ENCODE measurements at regions not wholly inside any gene's neighbourhood (a gene's known extent, or its start where the extent isn't known, plus 50 kb on each side); places are given as distances from the start of the nearest gene placed in this dataset.
"Not testable (repeated sequence)": the region's sequence is repeated elsewhere in the genome, so short reads cannot be mapped to it uniquely, and the experiment has no call there.

DNA sequence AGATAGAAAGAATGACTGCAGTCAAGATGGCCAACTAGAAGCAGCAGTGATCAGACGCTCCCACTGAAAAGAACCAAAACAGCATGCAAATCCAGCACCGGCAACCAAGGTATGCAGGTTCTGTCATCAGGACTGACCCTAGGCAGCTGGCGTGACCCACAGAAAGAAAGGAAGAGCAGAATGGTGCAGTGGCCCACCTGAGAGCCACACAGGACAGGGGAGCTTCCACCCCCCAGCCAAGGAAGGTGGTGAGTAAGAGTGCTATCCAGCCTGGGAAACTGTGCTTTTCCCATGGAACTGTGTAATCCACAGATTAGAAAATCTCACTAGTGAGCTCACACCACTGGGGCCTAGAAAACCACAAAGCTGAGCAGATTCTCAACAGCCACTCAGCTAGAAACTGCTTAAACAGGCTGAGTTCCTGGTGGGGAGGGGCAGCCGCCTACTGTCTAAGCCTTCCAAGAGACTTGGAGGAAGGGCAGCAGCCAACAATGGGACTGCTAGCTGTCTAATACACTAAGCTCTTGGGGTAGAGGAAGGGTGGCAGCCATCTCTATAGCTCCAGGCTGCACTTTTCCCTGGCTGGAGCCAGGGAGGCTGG, 127.9 kb downstream of the EVA1A start:
- no peak for DNase-seq

DNA sequence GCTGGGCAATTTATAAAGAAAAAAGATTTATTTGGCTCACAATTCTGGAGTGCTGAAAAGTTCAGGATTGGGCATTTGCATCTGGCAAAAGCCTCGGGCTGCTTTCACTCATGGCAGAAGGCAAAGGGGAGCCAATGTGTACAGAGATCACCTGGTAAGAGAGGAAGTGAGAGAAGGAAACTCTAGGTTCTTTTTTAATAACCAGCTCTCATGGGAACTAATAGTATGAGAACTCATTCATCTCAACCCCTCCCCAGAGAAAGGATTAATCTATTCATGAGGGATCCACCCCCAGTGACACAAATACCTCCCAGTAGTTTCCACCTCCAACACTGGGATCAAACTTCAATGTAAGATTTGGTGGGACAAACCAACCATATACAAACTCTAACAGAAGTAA, 129.0 kb downstream of the EVA1A start:
- DNase-seq: no peak

GRCh38 chr2:75431276-75431675, 129.5 kb downstream of the EVA1A start:
- DNase-seq: no peak

- not testable (repeated sequence) for DNase-seq
Measured at GRCh38 chr2:75430449-75430848, 130.3 kb downstream of the EVA1A start.

DNA sequence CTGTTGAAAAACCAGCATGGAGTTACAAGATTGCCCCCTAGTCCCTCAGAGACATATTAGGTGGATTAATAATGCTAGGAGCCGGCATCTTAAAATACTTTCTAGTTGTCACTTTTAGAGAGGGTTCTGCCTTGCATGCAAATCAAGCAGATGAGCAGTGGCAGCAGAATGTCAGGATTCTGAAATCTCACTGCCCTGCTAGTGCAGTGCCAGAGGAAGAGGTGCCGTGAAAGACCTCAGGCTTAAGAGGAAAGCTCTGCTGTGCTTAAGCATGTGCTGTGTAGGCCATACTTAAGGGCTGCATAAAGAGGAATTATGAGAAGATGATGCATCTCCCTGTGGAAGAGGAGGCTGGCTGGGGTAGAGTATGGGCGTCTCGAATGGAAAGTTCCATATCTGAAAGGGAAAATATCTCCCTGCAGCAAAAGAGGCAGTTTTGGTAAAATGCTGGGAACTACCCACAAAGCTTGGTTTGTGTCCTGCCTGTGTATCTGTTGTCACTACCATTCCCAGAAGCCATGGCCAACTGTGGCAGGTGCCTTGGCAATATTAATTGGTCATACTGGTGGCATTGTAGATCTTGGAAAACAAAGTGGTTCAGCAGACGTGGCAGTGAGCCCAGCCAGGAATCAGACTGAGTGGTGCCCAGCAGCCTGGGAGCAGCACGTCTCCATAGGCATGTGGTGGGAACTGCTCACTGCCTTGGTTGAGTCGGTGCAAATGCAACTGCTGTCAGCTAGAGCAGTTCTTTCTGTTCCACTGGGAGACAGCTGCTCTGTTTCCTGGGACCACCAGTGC, 131.9 kb downstream of the EVA1A start:
- DNase-seq: no peak

DNA sequence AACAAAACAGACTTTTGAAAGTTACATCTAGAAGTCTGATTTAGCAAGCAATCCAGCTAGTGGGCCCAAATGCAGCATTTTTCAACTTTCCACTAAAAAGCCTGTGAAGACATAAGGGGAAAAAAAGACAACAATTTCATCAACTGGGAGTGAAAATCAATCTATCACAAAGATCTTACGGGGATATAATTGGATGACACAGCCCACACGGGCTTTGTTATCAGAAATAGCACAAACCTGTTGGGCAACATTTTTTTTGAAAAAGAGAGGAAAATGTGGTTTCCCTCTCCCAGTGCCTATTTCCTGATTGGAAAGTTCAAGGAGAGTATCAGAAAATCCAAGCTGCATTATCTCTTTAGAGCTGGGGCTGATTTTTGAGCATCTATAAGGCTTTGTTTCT, 132.7 kb downstream of the EVA1A start:
- no peak for DNase-seq

DNA sequence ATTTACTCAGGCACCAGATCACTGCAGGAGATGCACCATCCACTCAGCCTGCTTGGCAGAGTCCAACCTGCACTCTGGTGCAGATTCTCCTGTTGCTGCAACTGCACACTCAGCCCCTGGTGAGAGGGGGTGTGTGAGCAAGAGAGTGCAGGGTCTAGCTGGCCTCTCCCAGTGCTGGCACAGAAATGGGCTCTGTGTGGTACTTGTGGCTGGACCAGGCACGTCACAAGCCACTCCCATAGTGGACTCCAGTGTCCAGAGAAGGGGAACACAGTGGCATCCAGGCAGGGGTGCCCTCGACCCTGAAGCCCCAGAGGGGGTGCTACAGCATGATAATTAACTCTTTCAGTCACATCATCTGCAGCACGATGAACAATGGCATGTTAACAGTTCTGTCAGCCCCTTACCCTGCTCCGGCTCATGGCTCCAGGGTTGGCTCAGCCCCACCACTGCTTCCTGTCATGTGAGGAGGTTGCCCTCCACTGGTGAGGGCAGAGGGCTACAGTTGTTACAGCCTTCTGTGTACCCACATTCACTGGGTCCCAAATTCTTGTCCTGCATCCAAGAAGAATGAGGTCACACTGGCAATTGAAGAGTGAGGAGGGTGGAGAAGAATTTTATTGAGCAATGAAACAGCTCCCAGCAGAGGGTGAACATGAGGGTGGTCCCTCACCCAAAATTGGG, 135.7 kb downstream of the EVA1A start:
- no peak for DNase-seq

DNA sequence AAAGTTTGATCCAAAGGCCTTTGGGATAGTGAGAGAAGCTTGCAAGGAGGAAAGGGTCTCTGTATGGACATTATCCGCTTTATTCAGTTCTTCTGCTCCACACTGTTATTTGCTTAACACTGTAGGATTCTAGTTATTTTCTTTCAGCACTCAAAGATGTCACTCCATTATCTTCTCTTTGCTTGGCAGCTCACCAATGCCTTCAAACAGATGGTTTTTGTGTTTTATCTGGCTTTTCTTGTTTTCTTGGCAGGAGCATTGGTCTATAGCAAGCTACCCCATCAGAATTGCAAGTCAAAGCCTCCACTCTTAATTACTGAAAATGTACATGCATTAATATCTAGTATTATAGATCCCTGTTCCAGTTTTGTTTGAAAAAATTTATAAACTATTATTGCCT, 138.8 kb downstream of the EVA1A start:
- no peak for DNase-seq

GRCh38 chr2:75416420-75417342, 144.1 kb downstream of the EVA1A start:
- DNase-seq: no peak

- DNase-seq: no peak
Measured at GRCh38 chr2:75415731-75416130, 145.0 kb downstream of the EVA1A start.

DNA sequence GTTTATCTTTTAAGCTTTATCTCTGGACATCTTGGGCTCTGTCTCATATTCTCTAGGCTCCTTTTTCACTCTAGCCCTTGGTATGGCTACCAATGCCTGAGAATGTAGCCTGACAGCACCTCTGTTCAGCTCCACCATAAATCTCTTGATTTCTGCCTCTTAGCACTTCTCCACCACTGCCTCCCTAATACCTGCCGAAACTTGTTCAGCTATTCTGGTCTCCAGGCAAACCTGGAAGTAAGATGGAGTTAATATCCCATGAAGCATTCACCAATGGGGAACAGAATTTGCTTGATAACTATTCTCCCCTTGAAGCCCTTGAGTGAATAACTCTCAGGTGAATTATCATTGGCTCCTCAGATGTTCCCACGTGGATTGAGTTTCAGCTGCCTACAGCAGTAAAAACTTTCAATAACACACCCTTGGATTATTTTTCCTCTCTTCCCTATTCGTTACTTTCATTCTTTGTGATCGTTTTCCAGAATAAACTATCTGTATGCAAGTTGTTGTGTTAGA, 145.6 kb downstream of the EVA1A start:
- DNase-seq: no peak

DNA sequence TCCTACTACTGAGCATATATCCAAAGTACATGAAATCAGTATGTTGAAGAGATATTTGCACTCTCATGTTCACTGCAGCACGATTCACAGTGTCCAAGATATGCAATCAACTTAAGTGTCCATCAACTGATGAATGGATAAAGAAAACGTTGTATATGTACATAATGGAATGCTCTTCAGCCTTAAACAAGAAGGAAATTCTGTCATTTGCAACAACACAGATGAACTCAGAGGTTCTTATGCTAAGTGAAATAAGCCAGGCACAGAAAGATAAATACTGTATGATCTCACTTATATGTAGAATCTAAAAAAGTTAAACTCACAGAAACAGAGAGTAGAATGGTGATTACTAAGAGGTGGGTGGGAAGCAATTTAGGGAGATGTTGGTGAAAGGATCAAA, 149.2 kb downstream of the EVA1A start:
- DNase-seq: no peak

DNA sequence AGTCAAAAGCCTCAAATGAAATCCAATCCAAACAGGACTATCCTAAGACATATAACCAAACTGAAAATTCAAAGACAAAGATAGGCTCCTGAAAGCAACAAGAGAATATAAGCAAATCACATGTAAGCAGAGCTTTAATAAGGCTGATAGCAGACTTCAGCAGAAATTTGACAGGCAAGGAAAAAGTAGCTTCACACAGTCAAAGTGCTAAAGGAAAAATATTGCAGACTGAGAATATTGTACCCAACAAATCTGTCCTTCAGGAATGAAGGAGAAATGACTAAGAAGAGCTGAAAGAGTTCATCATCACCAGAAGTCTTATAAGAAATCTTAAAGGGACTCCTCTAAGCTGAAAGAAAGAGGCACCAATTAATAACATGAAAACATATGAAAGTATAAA, 150.0 kb downstream of the EVA1A start:
- DNase-seq: no peak

- no peak for DNase-seq
Measured at GRCh38 chr2:75408771-75409170, 152.0 kb downstream of the EVA1A start.

DNA sequence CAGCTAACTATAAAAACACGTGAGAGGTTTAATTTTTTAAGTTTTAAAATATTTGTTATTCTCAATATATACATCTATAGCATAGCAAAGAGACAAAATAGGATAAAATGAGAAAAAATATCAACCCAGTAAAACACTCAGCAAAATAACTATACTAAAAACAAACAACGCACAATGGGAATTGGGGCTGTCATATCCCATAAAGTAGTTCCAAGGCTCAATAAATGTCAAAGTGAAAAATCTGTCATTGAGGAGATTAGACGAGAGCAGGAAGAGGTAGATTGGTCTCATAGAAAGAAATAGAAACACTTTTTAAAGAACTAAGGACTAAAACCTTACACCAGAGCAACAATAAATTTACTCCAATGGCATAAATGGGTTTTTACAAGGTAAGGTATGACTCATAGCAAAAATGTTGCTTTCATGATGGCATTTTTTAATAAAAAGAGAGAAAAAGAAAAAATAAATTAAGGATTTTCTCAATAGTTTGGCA, 153.7 kb downstream of the EVA1A start:
- DNase-seq: no peak

DNA sequence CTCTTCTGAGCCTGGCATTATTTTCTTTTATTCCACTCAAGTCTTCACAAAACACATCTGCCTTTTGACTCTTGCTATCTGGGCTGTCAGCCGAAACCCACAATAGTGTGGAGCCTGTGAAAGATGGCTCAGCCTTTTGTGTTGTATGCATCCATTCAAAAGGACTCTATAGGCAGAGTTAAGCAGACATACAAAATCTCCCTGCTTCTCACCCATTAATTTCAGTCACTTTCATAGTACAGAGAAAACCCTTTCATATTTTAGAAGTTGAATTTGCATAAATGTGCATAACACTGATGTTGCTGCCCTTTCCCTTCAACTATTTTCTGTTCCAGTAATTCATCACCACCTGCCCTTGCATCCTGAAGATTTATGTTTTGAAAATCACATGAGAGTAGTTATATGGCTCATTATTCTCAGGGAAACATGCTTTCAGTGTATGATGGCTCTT, 154.6 kb downstream of the EVA1A start:
- no peak for DNase-seq

DNA sequence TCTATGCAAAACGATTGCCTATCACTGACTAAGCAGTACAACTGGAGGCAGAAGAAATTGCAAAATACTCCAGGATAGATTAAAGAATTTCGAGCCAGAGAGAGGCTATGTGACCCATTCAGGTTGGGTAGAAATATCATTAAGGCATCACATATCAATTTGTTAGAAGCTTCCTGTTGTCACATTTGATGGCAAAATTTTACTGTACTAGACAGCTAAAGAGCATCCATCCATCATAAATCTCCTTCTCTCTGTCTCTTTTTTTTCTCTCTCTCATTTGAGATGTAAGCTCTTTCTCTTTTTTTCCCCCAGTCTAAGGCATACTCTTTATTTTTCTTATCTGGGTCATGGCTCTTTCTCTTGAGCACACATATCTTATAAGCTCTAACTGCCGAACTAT, 155.7 kb downstream of the EVA1A start:
- DNase-seq: no peak

DNA sequence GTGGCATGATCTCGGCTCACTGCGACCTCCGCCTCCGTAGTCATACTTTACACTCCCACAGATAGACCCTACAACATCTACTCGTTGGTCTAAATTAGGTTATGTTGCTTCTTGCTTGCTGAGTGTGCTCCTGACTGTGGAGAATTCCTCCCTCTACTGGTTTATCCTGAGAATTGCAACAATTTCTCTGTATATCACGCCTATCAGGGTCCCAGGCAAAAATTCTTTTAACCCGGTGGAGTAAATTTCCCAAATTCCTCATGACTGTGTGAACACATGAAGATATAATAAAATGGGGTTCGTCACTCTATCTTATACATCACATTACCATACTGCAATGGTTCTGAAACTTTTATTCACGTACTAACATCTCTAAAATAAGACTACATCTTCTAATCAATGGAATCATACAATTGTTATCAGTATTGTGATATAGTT, 156.7 kb downstream of the EVA1A start:
- DNase-seq: peak; percentile 10

GRCh38 chr2:75396314-75396713, 164.4 kb downstream of the EVA1A start:
- no peak for DNase-seq

DNA sequence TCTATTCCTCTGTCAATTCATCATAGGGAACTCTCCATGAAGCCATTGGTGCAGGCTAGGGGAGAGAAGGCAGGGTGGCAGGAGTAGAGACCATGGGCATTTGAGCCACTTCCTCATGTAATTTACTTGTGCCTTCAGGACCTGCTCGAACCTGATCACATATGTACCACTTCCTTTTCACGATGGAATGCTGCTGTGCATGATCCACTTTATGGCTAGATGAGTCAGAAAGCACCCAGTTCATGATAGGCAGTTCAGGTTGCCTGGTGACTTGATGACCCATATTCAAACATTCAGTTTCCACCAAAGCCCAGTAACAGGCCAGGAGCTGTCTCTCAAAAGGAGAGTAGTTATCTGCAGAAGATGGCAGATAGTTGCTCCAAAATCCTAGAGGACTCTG, 166.0 kb downstream of the EVA1A start:
- DNase-seq: not testable (repeated sequence)

DNA sequence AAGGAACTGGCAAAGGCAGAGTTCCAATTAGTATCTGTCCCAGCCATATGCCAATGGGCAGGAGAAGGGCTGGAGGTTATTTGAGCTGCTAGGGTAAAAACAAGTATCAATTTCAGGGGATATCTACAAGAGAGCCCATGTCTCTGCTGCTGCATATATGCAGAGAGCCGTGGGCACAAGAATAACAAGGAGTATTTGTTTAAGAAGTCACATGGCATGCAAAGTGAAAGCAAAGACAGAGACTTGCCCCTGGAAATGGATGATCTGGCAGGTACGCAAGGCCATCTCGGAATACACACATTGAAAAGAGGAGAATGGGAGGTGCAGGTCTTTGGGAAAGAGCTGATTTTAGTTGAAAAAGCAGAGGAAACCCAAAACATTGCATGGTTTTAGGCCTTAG, 170.6 kb downstream of the EVA1A start:
- DNase-seq: no peak

GRCh38 chr2:75389271-75389670, 171.5 kb downstream of the EVA1A start:
- DNase-seq: no peak

DNA sequence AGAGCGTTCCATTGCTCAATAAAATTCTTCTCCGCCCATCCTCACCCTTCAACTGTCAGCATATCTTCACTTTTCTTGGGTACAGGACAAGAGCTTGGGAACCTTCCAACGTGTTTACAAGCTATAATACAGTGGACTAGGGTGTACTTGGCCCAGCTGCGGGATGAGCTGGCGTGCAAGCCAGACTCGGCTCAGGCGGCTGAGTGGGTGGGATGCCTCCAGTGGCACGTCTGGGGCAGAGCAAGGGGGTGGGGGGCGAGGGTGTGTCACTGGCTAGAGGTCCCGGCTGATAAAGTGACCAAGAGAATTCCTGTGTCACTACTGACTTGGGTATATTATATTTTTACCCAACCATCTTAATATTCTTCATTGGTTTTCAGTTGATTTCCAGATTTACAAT, 179.7 kb downstream of the EVA1A start:
- no peak for DNase-seq
